ENCODE measurements at regions not wholly inside any gene's neighbourhood (a gene's known extent, or its start where the extent isn't known, plus 50 kb on each side); places are given as distances from the start of the nearest gene placed in this dataset.
A peak's percentile ranks its signal among the peaks of the same experiment; 100 is the strongest.

- Histone ChIP-seq H3K4me3 (no peak overlapping the region), H3K27ac (no peak overlapping the region), H3K27me3 (no peaks in the 10 kb centered on the region), H3K4me1 (no peaks in the 10 kb centered on the region), H3K9me3 (no peaks in the 10 kb centered on the region), H3K36me3 (no peaks in the 10 kb centered on the region)
- 89 to 92% methylated on average over 3 of the region's 3 CpGs for WGBS, 2 donors
- FAIRE-seq, result no peak
- no peak for TF ChIP-seq CTCF (IDR thresholded peaks at IDR 0.05)
- intact Hi-C loops (cut with DNase I), result no loop called here
- no peak for DNase-seq
- ATAC-seq, result no peak
These were observed 883.2 kb downstream of the SLC4A3 start for GRCh38 chr2:220510668-220511067.

GRCh38 chr2:220512419-220512818 is 885.0 kb downstream of the SLC4A3 start:
- Histone ChIP-seq H3K4me1 (no peaks in the 10 kb centered on the region), H3K27ac (no peak overlapping the region), H3K4me3 (no peak overlapping the region), H3K9me3 (no peaks in the 10 kb centered on the region), H3K27me3 (no peaks in the 10 kb centered on the region), H3K36me3 (no peaks in the 10 kb centered on the region)
- DNase-seq (no peak), FAIRE-seq (peak; percentile 29), ATAC-seq (no peak)
- 36 to 37% methylated on average over 2 of the region's 2 CpGs for WGBS, 2 donors
- TF ChIP-seq CTCF (IDR thresholded peaks at IDR 0.05), result no peak
- intact Hi-C loops (cut with DNase I), result no loop called here

- WGBS, 2 donors, result 27 to 39% methylated on average over 2 of the region's 2 CpGs
- ATAC-seq (no peak), DNase-seq (no peak), FAIRE-seq (no peak)
- no peak for TF ChIP-seq CTCF (IDR thresholded peaks at IDR 0.05)
- H3K4me1 ChIP-seq, result no peaks in the 10 kb centered on the region
- H3K27me3 ChIP-seq, result no peaks in the 10 kb centered on the region
- no peaks in the 10 kb centered on the region for H3K9me3 ChIP-seq
- intact Hi-C loops (cut with DNase I), result no loop called here
- no peak overlapping the region for H3K4me3 ChIP-seq
- H3K36me3 ChIP-seq, result no peaks in the 10 kb centered on the region
- no peak overlapping the region for H3K27ac ChIP-seq
These were observed 886.3 kb downstream of the SLC4A3 start for GRCh38 chr2:220513573-220514288.

GRCh38 chr2:220521551-220521950 is 894.1 kb downstream of the SLC4A3 start:
- intact Hi-C loops (cut with DNase I), result no loop called here
- 79 to 80% methylated on average over 5 of the region's 5 CpGs for WGBS, 2 donors
- no peaks in the 10 kb centered on the region for H3K27me3 ChIP-seq
- H3K27ac ChIP-seq, result no peak overlapping the region
- H3K4me1 ChIP-seq, result no peaks in the 10 kb centered on the region
- DNase-seq (no peak), ATAC-seq (no peak), FAIRE-seq (no peak)
- no peak for TF ChIP-seq CTCF (IDR thresholded peaks at IDR 0.05)
- no peaks in the 10 kb centered on the region for H3K9me3 ChIP-seq
- no peaks in the 10 kb centered on the region for H3K36me3 ChIP-seq
- H3K4me3 ChIP-seq, result no peak overlapping the region

GRCh38 chr2:220528180-220528675 is 900.8 kb downstream of the SLC4A3 start:
- DNase-seq, result no peak
- WGBS, 2 donors, result 67 to 78% methylated on average over 3 of the region's 3 CpGs
- no peak for FAIRE-seq
- ATAC-seq, result no peak
- H3K36me3 ChIP-seq, result no peaks in the 10 kb centered on the region
- H3K9me3 ChIP-seq, result no peaks in the 10 kb centered on the region
- no peak for TF ChIP-seq CTCF (IDR thresholded peaks at IDR 0.05)
- no peaks in the 10 kb centered on the region for H3K27me3 ChIP-seq
- no peaks in the 10 kb centered on the region for H3K4me1 ChIP-seq
- H3K27ac ChIP-seq, result no peak overlapping the region
- intact Hi-C loops (cut with DNase I), result no loop called here
- no peak overlapping the region for H3K4me3 ChIP-seq

Measured in pancreas (tissue), 10 donors.